ENCODE measurements at regions not wholly inside any gene's neighbourhood (a gene's known extent, or its start where the extent isn't known, plus 50 kb on each side); places are given as distances from the start of the nearest gene placed in this dataset.

GRCh38 chr9:80417211-80417773 lies 845.5 kb downstream of the TLE4 start:
- Histone ChIP-seq H3K27ac (ENCODE audit: poor library complexity, severe bottlenecking) (no peak overlapping the region), H3K9me3 (ENCODE audit: severe bottlenecking) (no peaks in the 10 kb centered on the region), H3K27me3 (ENCODE audit: insufficient read depth, poor library complexity, severe bottlenecking) (no peaks in the 10 kb centered on the region), H3K4me1 (ENCODE audit: insufficient read depth, poor library complexity, severe bottlenecking) (no peaks in the 10 kb centered on the region), H3K36me3 (ENCODE audit: low read depth) (no peaks in the 10 kb centered on the region), H3K4me3 (ENCODE audit: severe bottlenecking) (no peak overlapping the region)
- TF ChIP-seq CTCF (IDR thresholded peaks at IDR 0.05; ENCODE audit: poor library complexity, severe bottlenecking), result no peak
- ATAC-seq (ENCODE audit: low read depth) (no peak), DNase-seq (ENCODE audit: low spot score) (no peak)

- Histone ChIP-seq H3K27ac (ENCODE audit: poor library complexity, severe bottlenecking) (no peak overlapping the region), H3K9me3 (ENCODE audit: severe bottlenecking) (no peaks in the 10 kb centered on the region), H3K4me3 (ENCODE audit: severe bottlenecking) (no peak overlapping the region), H3K27me3 (ENCODE audit: insufficient read depth, poor library complexity, severe bottlenecking) (no peaks in the 10 kb centered on the region), H3K36me3 (ENCODE audit: low read depth) (no peaks in the 10 kb centered on the region), H3K4me1 (ENCODE audit: insufficient read depth, poor library complexity, severe bottlenecking) (no peaks in the 10 kb centered on the region)
- TF ChIP-seq CTCF (IDR thresholded peaks at IDR 0.05; ENCODE audit: poor library complexity, severe bottlenecking), result no peak
- no peak for DNase-seq (ENCODE audit: low spot score)
- no peak for ATAC-seq (ENCODE audit: low read depth)
Observed at GRCh38 chr9:80410106-80410505, 838.3 kb downstream of the TLE4 start.

- DNase-seq (ENCODE audit: low spot score) (no peak), ATAC-seq (ENCODE audit: low read depth) (no peak)
- Histone ChIP-seq H3K36me3 (ENCODE audit: low read depth) (no peaks in the 10 kb centered on the region), H3K27me3 (ENCODE audit: insufficient read depth, poor library complexity, severe bottlenecking) (no peaks in the 10 kb centered on the region), H3K9me3 (ENCODE audit: severe bottlenecking) (no peaks in the 10 kb centered on the region), H3K4me3 (ENCODE audit: severe bottlenecking) (no peak overlapping the region), H3K4me1 (ENCODE audit: insufficient read depth, poor library complexity, severe bottlenecking) (no peaks in the 10 kb centered on the region), H3K27ac (ENCODE audit: poor library complexity, severe bottlenecking) (no peak overlapping the region)
- TF ChIP-seq CTCF (IDR thresholded peaks at IDR 0.05; ENCODE audit: poor library complexity, severe bottlenecking), result no peak
Observed at GRCh38 chr9:80407220-80407619, 835.5 kb downstream of the TLE4 start.

GRCh38 chr9:80401243-80401642 lies 829.5 kb downstream of the TLE4 start:
- Histone ChIP-seq H3K9me3 (ENCODE audit: severe bottlenecking) (no peaks in the 10 kb centered on the region), H3K36me3 (ENCODE audit: low read depth) (no peaks in the 10 kb centered on the region), H3K4me1 (ENCODE audit: insufficient read depth, poor library complexity, severe bottlenecking) (no peaks in the 10 kb centered on the region), H3K27ac (ENCODE audit: poor library complexity, severe bottlenecking) (no peak overlapping the region), H3K4me3 (ENCODE audit: severe bottlenecking) (no peak overlapping the region), H3K27me3 (ENCODE audit: insufficient read depth, poor library complexity, severe bottlenecking) (no peaks in the 10 kb centered on the region)
- ATAC-seq (ENCODE audit: low read depth) (no peak), DNase-seq (ENCODE audit: low spot score) (no peak)
- no peak for TF ChIP-seq CTCF (IDR thresholded peaks at IDR 0.05; ENCODE audit: poor library complexity, severe bottlenecking)

GRCh38 chr9:80400624-80401230 lies 829.0 kb downstream of the TLE4 start:
- DNase-seq (ENCODE audit: low spot score) (no peak), ATAC-seq (ENCODE audit: low read depth) (no peak)
- Histone ChIP-seq H3K9me3 (ENCODE audit: severe bottlenecking) (no peaks in the 10 kb centered on the region), H3K4me3 (ENCODE audit: severe bottlenecking) (no peak overlapping the region), H3K27ac (ENCODE audit: poor library complexity, severe bottlenecking) (no peak overlapping the region), H3K36me3 (ENCODE audit: low read depth) (no peaks in the 10 kb centered on the region), H3K4me1 (ENCODE audit: insufficient read depth, poor library complexity, severe bottlenecking) (no peaks in the 10 kb centered on the region), H3K27me3 (ENCODE audit: insufficient read depth, poor library complexity, severe bottlenecking) (no peaks in the 10 kb centered on the region)
- no peak for TF ChIP-seq CTCF (IDR thresholded peaks at IDR 0.05; ENCODE audit: poor library complexity, severe bottlenecking)

All from RWPE2 (cell line).